HG03378 (cell line): ENCODE measurements at regions not wholly inside any gene's neighbourhood (a gene's known extent, or its start where the extent isn't known, plus 50 kb on each side); places are given as distances from the start of the nearest gene placed in this dataset.
"Not testable (repeated sequence)": the region's sequence is repeated elsewhere in the genome, so short reads cannot be mapped to it uniquely, and the experiment has no call there.

ENCODE experiments used
- ATAC-seq: cut with Tn5 transposase; IDR thresholded peaks from one replicate; pipeline ENCODE4 v1.9.1; 2021; ENCODE audit warnings: mild to moderate bottlenecking, moderate library complexity; ENCODE audit not compliant: unreplicated experiment

DNA sequence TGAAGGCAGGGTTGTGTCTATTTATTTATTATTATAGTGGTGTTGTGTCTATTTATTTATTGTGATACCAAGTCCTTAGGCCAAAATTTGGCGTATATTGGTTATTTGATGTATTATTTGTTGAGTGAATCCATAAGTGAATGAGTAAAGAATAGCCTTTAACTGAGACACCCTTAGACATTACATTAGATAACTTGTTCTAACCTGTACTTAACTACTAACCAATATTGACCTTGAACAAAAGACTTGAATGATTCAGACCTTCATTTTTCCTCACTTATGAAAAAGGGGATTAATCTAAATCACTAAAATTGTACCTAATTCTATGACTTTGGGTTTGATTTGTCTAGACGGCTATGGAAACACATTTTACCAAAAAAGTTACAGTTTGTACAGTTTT lies 370.5 kb downstream of the JRKL start:
- ATAC-seq = no peak

DNA sequence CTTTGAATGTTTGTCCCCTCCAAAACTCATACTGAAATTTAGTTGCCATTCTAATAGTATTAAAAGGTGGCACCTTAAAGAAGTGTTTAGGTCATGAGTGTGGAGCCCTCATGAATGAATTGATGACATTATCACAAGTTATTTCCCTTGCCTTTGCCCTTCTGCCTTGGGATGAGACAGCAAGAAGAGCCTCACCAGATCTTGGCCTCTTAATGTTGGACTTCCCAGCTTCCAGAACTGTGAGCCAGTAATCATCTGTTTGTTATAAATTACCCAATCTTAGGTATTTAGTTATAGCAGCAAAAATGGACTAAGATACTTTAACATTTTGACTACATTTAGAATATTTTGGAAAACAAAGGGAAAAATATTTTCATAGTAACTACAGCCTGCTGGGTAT lies 371.0 kb downstream of the JRKL start:
- no peak for ATAC-seq

DNA sequence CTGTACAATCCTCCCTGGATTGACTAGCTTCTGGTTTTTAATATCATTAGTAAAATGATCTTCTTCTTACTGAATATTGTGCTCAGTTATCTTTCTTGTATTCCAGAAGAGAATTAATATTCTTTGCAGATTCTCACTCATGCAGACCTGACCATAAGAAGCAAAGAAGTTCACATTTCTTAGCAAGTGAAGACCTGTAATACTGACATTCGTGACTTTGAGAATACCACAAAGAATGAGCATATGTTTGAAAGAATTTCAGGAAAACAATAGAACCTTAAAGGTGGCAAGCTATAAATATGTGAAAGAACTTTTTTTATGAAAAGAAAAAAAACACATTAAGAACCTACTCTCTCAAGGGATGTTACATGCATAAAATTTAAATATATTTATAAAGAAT lies 371.6 kb downstream of the JRKL start:
- no peak for ATAC-seq

DNA sequence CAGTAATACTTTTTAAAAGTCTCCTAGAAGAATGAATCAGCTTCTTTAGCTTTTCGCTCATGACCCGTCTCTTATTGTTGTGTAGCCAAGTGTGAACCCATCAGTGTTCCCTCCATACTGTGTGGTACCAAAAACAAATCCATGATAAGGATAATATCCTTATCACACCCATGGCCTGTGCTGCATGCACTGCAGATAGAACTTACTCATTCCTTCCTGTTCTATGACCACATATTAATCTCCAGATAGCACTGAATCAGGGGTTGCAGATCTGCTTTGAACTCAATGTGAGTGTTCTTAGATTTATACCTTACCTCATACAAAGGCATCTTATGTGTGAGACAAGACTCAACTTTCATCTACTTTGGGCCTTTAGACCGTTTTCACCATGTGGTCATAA lies 373.4 kb downstream of the JRKL start:
- no peak for ATAC-seq

DNA sequence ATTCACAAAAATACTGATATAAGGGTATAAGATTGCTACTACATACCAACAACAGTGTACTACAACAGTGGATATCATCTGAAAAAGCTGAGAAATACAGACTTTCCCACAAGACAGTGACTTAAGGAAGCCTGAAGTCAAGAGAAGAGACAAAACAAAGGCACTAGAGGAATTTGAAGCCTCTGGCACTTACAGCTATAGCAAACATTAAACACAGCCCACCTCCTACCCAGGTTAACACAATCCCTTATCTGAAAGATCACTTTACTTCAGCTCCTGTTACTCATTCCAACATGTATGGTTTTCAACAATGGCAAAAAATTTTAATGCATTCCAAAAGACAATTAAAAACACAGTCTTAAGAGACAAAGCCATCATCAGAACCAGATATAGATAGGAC lies 388.5 kb downstream of the JRKL start:
- ATAC-seq = no peak

DNA sequence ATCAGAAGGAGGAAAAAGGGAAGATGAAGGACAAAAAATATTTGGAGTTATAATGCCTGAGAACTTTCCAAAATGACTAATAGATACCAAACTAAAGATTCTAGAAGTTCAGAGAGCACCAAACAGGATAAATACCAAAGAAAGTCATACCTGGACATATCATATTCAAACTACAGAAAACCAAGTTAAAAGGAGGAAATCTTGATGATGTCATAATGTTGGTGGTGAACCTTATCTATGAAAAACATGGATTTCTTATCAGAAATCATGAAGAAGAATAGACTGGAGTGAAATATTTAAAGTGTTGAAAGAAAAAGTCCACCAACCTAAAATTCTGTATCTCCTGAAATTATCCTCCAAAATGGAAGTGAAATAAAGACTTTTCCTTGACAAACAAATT lies 389.2 kb downstream of the JRKL start:
- no peak for ATAC-seq

DNA sequence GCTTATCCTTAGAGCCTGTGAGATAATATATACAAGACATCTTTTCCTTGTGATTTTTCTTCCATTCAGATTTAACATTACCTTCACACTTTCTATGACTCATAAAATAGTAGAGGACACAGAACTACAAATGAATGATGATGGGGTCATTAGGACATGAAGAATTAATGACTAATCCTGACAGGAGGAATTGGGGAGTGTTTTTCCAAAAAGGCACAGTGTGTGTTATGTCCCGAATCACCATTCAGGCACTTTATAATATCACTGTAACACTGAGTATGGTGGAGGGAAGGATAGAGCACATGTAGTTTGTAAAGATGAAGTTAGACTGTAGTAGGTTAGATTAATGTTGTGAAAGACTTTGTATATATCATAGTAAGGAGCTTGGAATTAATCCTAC lies 391.3 kb downstream of the JRKL start:
- ATAC-seq = no peak

DNA sequence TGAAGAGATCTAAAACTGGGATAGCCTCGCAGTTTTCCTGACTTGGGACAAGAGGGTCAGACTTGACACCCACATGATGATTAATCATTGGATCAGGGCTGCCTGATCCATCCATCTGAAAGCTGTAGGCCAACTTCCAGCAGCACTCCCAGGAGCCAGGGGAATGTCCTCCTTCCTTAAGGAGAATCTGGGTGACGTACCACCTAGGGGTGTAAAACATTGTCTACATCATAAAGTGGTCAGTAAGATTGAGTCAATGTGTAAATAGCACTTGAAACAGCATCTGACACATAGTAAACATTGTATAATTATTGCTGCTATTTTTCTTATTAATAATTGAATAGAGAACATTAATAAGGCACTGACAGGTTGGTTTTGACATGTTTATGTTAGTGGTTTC lies 392.8 kb downstream of the JRKL start:
- no peak for ATAC-seq

DNA sequence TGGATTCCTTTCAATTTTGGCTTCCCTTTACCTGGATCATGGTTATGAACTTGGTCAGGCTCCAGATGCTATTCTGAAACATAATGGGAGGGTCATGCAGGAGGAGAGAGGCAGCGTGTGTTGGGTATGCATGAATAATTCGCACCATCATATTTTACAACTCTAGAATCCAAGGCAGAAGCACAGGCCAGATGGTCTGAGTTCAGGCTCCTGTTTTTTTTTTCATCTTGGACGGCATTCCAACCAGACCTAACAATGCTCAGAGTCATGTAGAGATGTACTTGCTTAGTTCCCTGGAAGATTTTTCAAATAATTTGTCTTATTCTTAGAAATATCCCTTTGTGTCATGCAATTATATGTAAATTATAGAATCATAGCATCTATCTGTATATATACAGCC lies 393.5 kb downstream of the JRKL start:
- ATAC-seq = no peak

DNA sequence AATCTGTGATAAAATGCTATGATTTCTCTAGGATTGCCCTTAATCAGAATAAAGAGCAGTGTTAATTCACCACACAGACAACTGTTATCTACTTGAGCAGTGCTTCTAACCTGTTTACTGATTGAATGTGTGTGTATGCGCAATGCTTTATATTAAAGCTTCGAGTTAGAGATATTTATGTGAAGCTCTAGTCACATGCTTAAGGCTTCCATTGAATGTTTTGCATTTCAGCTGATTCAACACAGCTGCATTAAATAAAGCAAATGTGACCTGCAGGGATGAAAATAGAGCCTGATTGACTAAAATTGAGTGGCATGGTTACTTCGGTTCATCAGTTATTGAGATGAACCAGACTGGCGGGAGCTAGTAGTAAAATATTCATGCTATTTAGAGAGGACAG lies 395.3 kb downstream of the JRKL start:
- no peak for ATAC-seq

DNA sequence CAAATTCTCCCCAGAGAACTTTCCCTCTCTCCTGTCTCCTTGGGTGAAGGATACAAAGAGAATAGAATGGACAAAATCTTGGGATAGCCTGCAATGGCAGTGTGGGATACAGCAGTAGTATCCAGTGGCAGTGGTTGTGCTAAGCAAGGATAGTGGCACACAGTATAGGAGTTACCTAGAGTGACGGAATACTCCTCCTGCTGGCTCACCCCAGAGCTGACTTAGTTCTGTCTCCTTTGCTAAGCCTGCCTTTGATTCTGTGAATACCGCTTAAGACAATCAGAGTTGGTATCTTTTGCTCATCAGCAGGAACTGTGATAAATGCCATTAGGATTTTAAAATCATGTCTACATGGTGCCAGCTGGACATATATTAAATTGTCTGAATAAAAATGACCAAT lies 404.3 kb downstream of the JRKL start:
- no peak for ATAC-seq

DNA sequence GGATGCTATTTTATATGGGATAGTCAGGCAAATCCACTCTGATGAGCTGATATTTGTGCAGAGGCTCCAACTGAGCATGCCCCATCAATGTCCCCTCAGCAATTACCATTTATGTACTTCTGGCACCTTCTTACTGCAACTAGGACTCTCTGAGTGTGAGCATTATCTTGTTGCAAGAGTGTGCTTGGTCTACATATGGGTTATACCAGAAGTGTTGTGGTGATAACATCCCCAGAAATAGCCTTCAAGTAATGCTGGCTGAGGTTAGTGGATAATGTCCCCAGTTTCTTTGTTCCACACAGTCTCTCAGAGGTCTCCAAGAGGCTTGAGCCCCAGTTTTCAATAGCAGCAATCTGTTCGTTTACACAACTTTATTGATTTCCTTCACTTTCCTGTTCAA lies 408.6 kb downstream of the JRKL start:
- no peak for ATAC-seq

DNA sequence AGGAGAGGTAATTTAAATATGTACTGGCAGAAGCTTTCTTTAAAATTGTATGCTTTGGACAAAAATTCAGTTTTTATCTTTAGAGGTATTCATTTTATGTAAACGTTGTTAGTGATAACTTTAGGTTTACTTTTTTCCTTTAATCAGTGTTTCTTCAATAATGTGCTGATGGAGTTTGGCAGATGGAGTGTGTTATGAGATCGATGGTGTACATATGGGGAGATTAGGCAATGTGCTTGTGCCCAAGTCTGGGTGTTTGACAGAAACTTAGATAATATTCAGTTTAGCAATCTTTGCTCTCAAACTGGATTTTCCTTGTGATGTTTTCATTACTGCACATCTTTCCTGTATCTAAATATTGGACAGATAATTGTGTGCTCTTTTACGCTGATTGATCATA lies 425.4 kb downstream of the JRKL start:
- ATAC-seq = no peak

DNA sequence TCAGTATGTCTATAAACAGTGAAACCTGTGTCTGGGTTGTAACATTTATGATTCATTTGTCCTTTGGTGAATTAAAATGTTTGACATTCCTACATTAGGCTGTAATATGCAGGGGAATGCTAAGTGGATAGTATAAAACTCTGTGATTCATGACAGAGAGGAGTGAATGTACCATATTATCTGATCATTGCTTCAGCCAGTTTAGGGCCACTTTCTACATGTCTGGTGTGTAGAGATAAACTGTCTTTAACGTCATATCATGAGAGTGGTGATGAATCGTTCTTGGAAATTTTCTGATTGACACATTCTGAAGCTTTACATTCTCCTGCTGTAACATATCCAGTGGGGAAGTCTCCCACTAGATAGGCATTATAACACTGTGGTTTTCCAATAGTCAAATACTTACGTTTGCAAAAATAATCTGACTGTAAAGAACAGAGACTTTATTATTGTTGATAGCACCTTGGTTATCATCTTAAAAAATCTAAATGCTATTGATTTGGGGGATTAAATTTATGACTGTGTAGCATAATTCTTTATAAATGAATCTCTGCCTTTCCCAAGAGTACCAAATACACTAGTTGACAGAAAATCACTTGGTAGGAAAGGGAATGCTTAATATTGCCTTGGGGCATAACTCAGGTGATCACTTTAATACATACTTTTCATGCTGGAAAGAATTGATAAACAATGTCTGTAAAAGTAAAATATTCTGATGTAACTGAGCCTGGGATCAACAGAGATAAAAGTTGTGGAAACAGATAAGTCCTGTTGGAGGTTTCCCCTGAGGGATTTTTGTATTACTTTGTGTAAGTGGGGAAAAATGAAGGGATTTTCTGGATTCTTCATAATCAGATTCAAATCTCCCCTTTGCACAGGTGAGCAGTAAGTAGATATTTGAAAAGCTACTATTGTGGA lies 427.9 kb downstream of the JRKL start:
- no peak for ATAC-seq

DNA sequence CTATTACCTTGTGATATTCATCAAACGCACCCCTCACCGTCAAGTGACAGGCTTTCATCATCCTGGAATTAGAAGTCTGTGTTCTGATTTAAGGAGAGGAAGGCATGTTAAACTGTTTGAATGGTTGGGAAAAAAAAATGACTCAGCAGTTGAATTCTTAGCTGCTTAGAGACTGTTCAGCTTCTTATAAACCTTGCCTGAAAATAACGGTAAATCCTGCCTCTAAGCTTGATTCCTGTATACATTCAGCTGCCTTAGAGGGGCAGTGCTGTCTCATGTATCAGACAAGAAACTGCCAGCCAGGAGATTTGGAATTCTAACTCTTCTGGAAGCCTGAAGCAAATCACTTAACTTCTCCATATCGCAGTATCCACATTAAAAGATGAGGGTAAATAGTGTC lies 437.4 kb downstream of the JRKL start:
- ATAC-seq = no peak

DNA sequence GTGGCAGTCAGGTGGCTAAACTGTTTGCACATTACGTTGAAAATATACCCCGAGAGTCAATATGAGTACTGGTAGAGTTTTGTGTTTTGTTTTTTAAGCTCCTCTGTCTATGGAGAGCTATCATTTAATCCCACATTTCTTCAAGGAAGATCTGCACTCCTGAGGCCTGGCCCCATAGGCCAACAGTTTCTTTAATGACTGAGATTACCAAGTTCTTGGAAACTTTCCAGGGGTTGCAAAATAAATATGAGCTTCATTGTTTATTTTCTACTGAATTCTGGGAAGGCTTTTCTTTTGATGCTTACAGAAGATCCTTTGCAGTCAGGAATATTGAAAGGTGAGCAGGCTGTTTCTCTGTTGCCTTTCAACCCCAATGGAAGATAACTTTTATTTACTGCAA lies 452.0 kb downstream of the JRKL start:
- no peak for ATAC-seq

DNA sequence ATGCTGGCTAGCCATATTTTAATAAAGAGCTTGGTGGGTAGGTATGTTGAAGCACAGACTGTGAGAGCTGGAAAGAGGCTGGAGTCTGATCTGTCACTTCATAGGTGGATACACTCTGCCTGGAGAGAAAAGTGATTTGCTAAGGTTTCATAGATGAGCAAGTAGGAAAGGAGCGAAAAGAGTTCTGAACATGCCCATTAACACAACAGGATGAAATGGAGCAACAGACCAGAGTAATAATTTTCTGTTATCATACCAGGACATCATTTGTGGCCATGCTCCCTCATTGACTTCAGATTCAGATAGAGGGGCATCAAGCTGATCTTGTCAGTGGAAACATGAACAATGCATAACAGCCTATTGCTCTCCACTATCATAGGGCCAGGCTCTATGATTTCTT lies 452.9 kb downstream of the JRKL start:
- no peak for ATAC-seq

DNA sequence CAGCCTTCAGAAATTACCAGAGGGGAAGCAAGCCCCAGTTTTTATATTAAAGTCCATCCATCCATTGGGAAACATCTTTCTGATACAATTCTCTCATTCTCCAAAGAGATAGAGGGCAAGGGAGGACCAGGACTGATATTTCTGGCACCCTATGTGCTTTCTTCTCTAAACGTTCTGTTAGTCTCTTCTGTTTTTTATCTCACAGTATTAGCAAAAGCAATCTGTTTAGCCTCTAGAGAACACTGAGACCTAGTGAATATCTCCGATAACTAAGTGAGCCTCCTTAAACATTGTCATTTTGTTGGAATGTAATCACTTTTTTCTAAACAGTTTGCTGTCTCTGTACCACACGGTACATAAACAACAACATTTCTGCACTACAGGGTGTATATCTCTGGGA lies 464.6 kb downstream of the JRKL start:
- ATAC-seq = no peak

DNA sequence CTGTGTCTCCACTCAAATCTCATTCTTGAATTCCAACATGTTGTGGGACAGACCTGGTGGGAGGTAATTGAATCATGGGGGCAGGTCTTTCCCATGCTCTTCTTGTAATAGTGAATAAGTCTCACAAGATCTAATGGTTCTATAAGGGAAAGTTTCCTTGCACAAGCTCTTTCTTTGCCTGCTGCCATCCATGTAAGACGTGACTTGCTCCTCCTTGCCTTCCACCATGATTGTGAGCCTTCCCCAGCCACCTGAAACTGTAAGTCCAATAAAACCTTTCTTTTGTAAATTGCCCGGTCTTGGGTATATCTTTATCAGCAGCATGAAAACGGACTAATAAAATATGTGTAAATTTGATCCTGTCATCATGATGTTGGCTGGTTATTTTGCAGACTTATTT lies 471.9 kb downstream of the JRKL start:
- ATAC-seq = not testable (repeated sequence)

DNA sequence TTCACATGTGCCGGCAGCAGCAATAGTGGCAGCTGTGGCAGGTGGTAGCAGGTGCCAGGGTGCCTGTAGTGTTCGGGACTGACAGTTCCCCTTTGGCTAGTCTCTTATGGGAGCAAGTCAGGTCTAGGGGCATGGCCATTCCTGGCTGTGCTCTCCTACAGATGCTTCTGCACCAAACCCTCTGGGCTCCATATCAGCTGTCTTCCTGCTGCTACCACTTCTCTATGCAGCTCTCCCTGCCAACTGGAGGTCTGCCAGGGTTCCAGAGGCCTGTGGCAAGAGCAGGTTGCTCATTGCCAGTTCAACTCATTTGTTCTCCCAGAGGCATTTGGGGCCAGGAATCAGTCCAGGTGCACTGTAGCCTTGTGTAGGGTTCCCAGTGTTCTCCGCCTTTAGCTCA lies 473.7 kb downstream of the JRKL start:
- no peak for ATAC-seq

DNA sequence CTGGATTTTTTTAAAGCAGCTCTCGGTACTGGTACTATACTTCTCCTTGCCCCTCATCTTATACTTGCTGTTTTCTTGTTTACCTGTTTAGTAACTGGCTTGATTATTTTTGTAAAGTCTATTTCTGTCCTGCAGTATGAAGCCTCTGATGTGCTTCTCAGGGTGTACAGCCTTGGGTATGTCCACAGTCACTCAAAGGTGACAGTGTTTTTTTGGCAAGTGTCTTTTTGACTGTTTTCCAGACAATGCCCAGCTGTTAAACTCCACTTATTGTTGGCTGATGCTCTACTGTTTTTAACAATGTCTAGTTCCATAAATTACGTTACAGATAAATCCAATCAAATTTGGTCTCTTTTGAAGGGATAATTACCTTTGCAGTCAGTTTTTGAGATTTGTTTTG lies 475.2 kb downstream of the JRKL start:
- no peak for ATAC-seq

DNA sequence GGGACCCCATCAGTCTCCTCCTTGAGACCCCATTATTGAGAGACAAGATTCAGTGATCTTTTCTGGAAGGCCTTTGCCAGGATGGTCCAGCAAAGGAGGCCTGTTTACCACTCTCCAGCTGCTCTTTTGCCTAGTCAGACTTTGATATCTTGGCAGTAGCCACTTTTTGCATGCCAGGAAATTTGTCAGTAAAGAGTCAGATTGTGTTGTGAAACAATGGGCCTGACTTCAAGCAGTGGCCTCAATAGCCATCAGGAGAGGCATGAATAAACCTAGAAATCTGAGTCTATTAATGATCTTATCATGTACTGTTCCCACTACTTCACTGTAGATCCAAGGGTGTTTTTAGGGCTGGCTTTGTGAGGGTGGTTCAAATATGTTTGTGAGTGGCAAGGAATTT lies 479.4 kb downstream of the JRKL start:
- no peak for ATAC-seq

DNA sequence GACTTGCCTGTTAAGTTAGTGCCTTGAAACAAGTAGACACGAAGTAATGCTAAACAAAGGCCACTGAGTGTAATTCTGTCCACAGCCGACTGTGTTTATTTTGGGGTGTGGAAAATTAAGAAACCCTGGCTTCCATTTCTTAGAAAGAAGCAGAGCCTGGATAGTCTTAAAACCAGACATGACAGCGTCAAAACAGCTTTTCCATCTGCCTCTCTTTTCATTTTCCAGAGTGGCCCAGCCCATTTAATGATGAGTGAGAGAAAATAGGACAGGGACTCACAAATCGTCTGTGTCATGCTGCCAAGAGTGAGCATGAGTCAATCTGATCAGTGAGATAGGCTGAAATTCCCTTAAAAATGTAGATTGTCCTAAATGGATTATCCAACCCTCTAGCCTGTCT lies 485.9 kb downstream of the JRKL start:
- ATAC-seq = no peak
